MM.1S (cell line): ENCODE measurements at regions not wholly inside any gene's neighbourhood (a gene's known extent, or its start where the extent isn't known, plus 50 kb on each side); places are given as distances from the start of the nearest gene placed in this dataset.

Source experiments
- DNase-seq: peaks from one replicate; pipeline ENCODE4 v3.0.0-alpha.2; 2015
- H2AFZ ChIP-seq: fragments of 300-600 bp; sonication (generic); 2 replicates; pipeline ENCODE4 v1.6.0; 2016; ENCODE audit warnings: antibody characterized with exemption, low read length
- H3F3A ChIP-seq: fragments of 300-600 bp; sonication (generic); 2 replicates; pipeline ENCODE4 v1.6.1; 2016; ENCODE audit warnings: mild to moderate bottlenecking, antibody characterized with exemption, low read length, moderate library complexity, mixed read lengths; ENCODE audit not compliant: insufficient read depth
- H3K27ac ChIP-seq: fragments of 300-600 bp; sonication (generic); 2 replicates; pipeline ENCODE4 v1.5.1; 2016; ENCODE audit warnings: mild to moderate bottlenecking, low read length
- H3K27me3 ChIP-seq: fragments of 300-600 bp; sonication (generic); replicated peaks from 2 replicates; pipeline ENCODE4 v1.6.0; 2016; ENCODE audit warnings: low read length; ENCODE audit not compliant: insufficient read depth
- H3K36me3 ChIP-seq: fragments of 300-600 bp; sonication (generic); replicated peaks from 2 replicates; pipeline ENCODE4 v1.6.1; 2016; ENCODE audit warnings: mild to moderate bottlenecking, low read length, mixed read lengths; ENCODE audit not compliant: insufficient read depth
- H3K4me1 ChIP-seq: fragments of 300-600 bp; sonication (generic); 2 replicates; pipeline ENCODE4 v1.6.1; 2016; ENCODE audit warnings: low read length, mixed read lengths
- H3K4me2 ChIP-seq: fragments of 300-600 bp; sonication (generic); 2 replicates; pipeline ENCODE4 v1.6.0; 2016; ENCODE audit warnings: low read depth, low read length
- H3K4me3 ChIP-seq: fragments of 300-600 bp; sonication (generic); 2 replicates; pipeline ENCODE4 v1.5.1; 2016; ENCODE audit warnings: low read length, mixed read lengths
- H3K79me2 ChIP-seq: fragments of 300-600 bp; sonication (generic); 2 replicates; pipeline ENCODE4 v1.6.1; 2016; ENCODE audit warnings: mixed run types, low read length, mixed read lengths
- H3K9ac ChIP-seq: fragments of 300-600 bp; sonication (generic); 2 replicates; pipeline ENCODE4 v1.6.1; 2016; ENCODE audit warnings: low read length, mixed read lengths
- H3K9me2 ChIP-seq: fragments of 300-600 bp; sonication (generic); replicated peaks from 2 replicates; pipeline ENCODE4 v1.6.1; 2016; ENCODE audit warnings: mild to moderate bottlenecking, low read length, mixed read lengths; ENCODE audit not compliant: insufficient read depth
- H3K9me3 ChIP-seq: fragments of 300-600 bp; sonication (generic); replicated peaks from 2 replicates; pipeline ENCODE4 v1.6.1; 2016; ENCODE audit warnings: mild to moderate bottlenecking, low read length, mixed read lengths; ENCODE audit not compliant: insufficient read depth
- H4K20me1 ChIP-seq: fragments of 300-600 bp; sonication (generic); 2 replicates; pipeline ENCODE4 v1.6.1; 2016; ENCODE audit warnings: mild to moderate bottlenecking, low read length, moderate library complexity, mixed read lengths; ENCODE audit not compliant: insufficient read depth
- EZH2 ChIP-seq: fragments of 300-600 bp; sonication (generic); optimal IDR thresholded peaks from 2 replicates; pipeline ENCODE3; 2017; ENCODE audit warnings: low read depth, mild to moderate bottlenecking, antibody characterized with exemption, low read length, mixed read lengths
- EZH2phosphoT487 ChIP-seq: fragments of 300-600 bp; sonication (generic); IDR thresholded peaks from 2 replicates; pipeline ENCODE4 v1.6.1; 2018; ENCODE audit warnings: antibody characterized with exemption, low read length
- TF ChIP-seq, protein P1 (sequence below): fragments of 300-600 bp; sonication (generic); IDR thresholded peaks from 2 replicates; pipeline ENCODE4 v1.5.1; 2016; ENCODE audit warnings: antibody characterized with exemption, low read length, mixed read lengths

DNA sequence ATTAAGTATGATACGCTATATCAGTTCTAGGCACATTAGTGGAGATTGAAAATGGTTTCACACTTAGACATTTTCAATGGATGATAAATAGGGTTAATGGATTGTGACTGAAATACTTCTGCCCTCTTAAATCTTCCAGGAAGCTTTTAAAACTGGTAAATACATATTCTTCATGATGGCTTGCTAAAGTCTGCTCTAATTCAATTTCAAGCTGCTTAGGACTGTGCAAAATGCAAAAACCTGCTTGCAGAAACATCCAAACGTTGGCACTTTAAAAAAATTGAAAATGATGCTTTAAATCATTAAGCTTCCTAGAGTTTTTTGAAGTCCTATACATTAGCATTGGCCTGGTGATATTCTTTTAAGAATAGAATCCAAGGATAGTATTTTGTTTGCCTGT lies 214.8 kb upstream of the FSHR start:
- H3K9me3 ChIP-seq = no peaks in the 10 kb centered on the region
- no peak for TF ChIP-seq EZH2
- TF ChIP-seq, protein P1, sequence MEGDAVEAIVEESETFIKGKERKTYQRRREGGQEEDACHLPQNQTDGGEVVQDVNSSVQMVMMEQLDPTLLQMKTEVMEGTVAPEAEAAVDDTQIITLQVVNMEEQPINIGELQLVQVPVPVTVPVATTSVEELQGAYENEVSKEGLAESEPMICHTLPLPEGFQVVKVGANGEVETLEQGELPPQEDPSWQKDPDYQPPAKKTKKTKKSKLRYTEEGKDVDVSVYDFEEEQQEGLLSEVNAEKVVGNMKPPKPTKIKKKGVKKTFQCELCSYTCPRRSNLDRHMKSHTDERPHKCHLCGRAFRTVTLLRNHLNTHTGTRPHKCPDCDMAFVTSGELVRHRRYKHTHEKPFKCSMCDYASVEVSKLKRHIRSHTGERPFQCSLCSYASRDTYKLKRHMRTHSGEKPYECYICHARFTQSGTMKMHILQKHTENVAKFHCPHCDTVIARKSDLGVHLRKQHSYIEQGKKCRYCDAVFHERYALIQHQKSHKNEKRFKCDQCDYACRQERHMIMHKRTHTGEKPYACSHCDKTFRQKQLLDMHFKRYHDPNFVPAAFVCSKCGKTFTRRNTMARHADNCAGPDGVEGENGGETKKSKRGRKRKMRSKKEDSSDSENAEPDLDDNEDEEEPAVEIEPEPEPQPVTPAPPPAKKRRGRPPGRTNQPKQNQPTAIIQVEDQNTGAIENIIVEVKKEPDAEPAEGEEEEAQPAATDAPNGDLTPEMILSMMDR = no peak
- no peak for TF ChIP-seq EZH2phosphoT487
- DNase-seq = no peak

DNA sequence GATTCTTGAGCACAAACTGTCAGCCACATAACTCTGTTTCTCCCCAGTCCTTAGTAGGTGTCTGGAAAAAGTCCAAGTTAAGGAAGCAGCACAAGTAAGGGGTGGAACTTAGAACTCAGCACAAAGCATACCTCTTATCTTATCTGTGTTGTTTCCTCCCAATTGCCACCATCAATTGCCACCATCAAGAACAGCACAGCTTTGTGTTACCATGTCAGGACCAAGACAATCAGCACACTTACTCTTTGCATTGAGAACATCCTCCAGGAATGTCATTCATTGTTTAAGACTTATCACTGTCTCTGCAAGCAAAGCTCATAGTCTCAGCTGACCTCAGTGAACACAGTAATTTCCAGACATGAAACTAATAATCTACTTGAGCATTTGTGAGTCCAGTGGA lies 212.7 kb upstream of the FSHR start:
- TF ChIP-seq EZH2 (no peak), EZH2phosphoT487 (no peak)
- TF ChIP-seq, protein P1 = no peak
- Histone ChIP-seq H3F3A (no peaks in the 10 kb centered on the region), H3K27me3 (no peaks in the 10 kb centered on the region), H3K9me2 (no peaks in the 10 kb centered on the region), H3K4me3 (no peak overlapping the region), H2AFZ (no peak overlapping the region), H3K9ac (no peak overlapping the region), H3K27ac (no peak overlapping the region), H3K9me3 (no peaks in the 10 kb centered on the region), H3K4me1 (no peaks in the 10 kb centered on the region), H3K79me2 (no peaks in the 10 kb centered on the region), H4K20me1 (no peaks in the 10 kb centered on the region), H3K4me2 (no peak overlapping the region), H3K36me3 (no peaks in the 10 kb centered on the region)
- no peak for DNase-seq

More for the DNA sequence above, 214.8 kb upstream of the FSHR start:
- no peak overlapping the region for H3K4me2 ChIP-seq
- H4K20me1 ChIP-seq = no peaks in the 10 kb centered on the region
- H3K79me2 ChIP-seq = no peaks in the 10 kb centered on the region
- no peaks in the 10 kb centered on the region for H3K36me3 ChIP-seq
- H3K9me2 ChIP-seq = no peaks in the 10 kb centered on the region
- no peak overlapping the region for H3K9ac ChIP-seq
- no peaks in the 10 kb centered on the region for H3F3A ChIP-seq
- no peak overlapping the region for H3K27ac ChIP-seq
- H2AFZ ChIP-seq = no peak overlapping the region
- no peak overlapping the region for H3K4me3 ChIP-seq
- no peaks in the 10 kb centered on the region for H3K4me1 ChIP-seq
- H3K27me3 ChIP-seq = no peaks in the 10 kb centered on the region

DNA sequence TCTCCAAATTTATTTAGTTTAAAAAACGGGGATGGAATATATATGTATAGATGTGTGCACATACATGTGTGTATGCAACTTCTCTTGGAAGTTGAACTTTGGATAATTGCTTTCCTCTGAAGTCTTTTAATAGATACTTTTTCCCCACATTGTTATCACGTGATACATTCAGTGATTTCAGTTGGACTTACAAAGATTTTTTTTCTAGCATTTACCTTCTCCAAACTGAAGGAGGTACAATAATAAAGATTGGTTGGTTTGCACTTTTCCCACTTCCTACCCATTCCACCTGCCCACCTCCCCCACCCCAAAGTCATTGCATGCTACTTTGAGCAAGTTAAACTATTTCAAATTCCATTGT lies 206.1 kb upstream of the FSHR start:
- Histone ChIP-seq H3K9ac (no peak overlapping the region), H3K79me2 (no peaks in the 10 kb centered on the region), H2AFZ (no peak overlapping the region), H3K27ac (no peak overlapping the region), H3K4me3 (no peak overlapping the region), H3K36me3 (no peaks in the 10 kb centered on the region), H3F3A (no peaks in the 10 kb centered on the region), H4K20me1 (no peaks in the 10 kb centered on the region), H3K27me3 (no peaks in the 10 kb centered on the region), H3K9me3 (no peaks in the 10 kb centered on the region), H3K9me2 (no peaks in the 10 kb centered on the region), H3K4me1 (no peaks in the 10 kb centered on the region), H3K4me2 (no peak overlapping the region)
- TF ChIP-seq EZH2phosphoT487 (no peak), EZH2 (no peak)
- TF ChIP-seq, protein P1 = no peak
- DNase-seq = no peak
